ENCODE measurements at regions not wholly inside any gene's neighbourhood (a gene's known extent, or its start where the extent isn't known, plus 50 kb on each side); places are given as distances from the start of the nearest gene placed in this dataset.

DNA sequence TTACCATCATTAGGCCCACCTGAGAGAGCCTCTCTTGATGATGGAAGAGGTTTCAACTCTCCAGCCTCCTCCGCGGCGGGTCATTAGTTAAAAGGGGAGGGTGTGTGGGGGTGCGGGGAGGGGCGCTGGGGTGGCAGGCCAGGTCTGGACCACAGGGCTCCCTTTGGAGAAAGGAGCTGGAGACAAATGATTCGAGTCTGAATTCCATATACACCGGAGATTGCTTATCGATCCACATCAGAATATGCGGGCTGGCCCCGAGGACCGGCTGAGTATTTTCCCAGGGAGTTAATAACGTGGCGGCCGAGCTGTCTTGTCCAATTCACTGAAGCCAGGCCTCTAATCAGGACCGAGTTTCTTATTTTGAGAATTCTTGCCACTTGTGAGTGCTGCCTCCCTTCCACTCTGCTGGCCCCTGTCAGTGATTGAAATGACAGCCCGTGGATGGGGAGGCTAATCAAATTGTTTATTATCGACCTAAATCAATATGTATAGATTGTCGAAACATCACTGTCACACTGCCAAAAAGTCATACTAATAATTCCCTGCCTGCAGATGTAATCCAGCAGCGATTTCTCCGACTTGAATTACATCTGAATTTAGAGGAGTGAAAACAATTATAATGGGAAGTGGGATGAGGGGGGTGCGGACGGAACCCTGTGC is 202.7 kb downstream of the SALL1 start:
- DNase-seq (no peak), ATAC-seq (ENCODE audit: low read depth) (no peak)
- Histone ChIP-seq H2BK20ac (ENCODE audit: low read depth, low read length) (no peak overlapping the region), H3K9me3 (ENCODE audit: control insufficient read depth, insufficient read depth, low read length) (no peaks in the 10 kb centered on the region), H3K4me1 (ENCODE audit: control insufficient read depth, insufficient read depth, low read length) (no peaks in the 10 kb centered on the region), H3K14ac (replicated peaks; ENCODE audit: low read depth, low read length) (no peak overlapping the region), H3K4me3 (ENCODE audit: insufficient read depth, low read depth, low read length) (no peak overlapping the region), H3K79me1 (ENCODE audit: low read depth in 1 of 2, low read length in 2 of 2) (no peaks in the 10 kb centered on the region), H3K18ac (ENCODE audit: low read depth, low read length) (no peak overlapping the region), H2BK120ac (ENCODE audit: low read depth, low read length) (no peak overlapping the region), H2AK9ac (replicated peaks; ENCODE audit: low read depth, low read length, poor library complexity) (no peak overlapping the region), H3K36me3 (ENCODE audit: control insufficient read depth, insufficient read depth, low read length) (no peaks in the 10 kb centered on the region), H3K9ac (ENCODE audit: low read depth, low read length) (no peak overlapping the region), H3K4ac (ENCODE audit: low read depth, low read length) (no peak overlapping the region), H3K23ac (ENCODE audit: low read depth, low read length) (no peak overlapping the region), H2BK15ac (ENCODE audit: low read depth, low read length) (no peak overlapping the region), H4K5ac (ENCODE audit: low read depth, low read length) (no peak overlapping the region), H3K4me2 (ENCODE audit: low read depth, low read length) (no peak overlapping the region), H4K91ac (ENCODE audit: insufficient read depth, low read depth, low read length) (no peak overlapping the region), H3K27ac (ENCODE audit: insufficient read depth, low read length) (no peak overlapping the region), H2BK5ac (ENCODE audit: low read depth, low read length, poor library complexity, severe bottlenecking) (no peak overlapping the region), H2AFZ (replicated peaks; ENCODE audit: low read length, poor library complexity) (no peak overlapping the region), H4K20me1 (ENCODE audit: insufficient read depth, low read length) (no peaks in the 10 kb centered on the region), H3K27me3 (ENCODE audit: control insufficient read depth, insufficient read depth, low read length) (no peaks in the 10 kb centered on the region), H3K9me1 (ENCODE audit: insufficient read depth, low read length) (no peaks in the 10 kb centered on the region), H2AK5ac (ENCODE audit: low read depth, low read length) (no peak overlapping the region), H3K56ac (ENCODE audit: extremely low read depth, insufficient read depth, low read length) (no peak overlapping the region), H4K8ac (ENCODE audit: low read depth in 2 of 2, low read length in 2 of 2) (no peak overlapping the region)
- CTCF ChIA-PET, result no interaction called here
- POLR2A ChIA-PET (ENCODE audit: unreplicated experiment), result no interaction called here
- dilution Hi-C loops (cut with HindIII; ENCODE audit: low sequenced_read_pairs, unreplicated experiment) (no loop called here), intact Hi-C loops (cut with micrococcal nuclease) (no loop called here), in situ Hi-C loops (cut with MboI; ENCODE audit: low sequenced_read_pairs) (no loop called here)
- no TSS peak for BruUV-seq (replicated peaks)
- 33% methylated on average over 3 of the region's 22 CpGs; no CpG with 5 or more reads in 1 of the 2 experiments for WGBS, 2 experiments (ENCODE audit: extremely low coverage in 2 of 2, insufficient read length in 1 of 2)
- TF ChIP-seq RCOR1 (IDR thresholded peaks at IDR 0.05; ENCODE audit: insufficient replicate concordance, low read length) (no peak), CEBPB (IDR thresholded peaks at IDR 0.05; ENCODE audit: low read depth, low read length) (no peak), SMC3 (IDR thresholded peaks at IDR 0.05; ENCODE audit: low read depth, low read length) (no peak), RAD21 (IDR thresholded peaks at IDR 0.05; ENCODE audit: low read length) (no peak), CHD1 (IDR thresholded peaks at IDR 0.05; ENCODE audit: low read depth, low read length) (no peak), BHLHE40 (IDR thresholded peaks at IDR 0.05; ENCODE audit: low read depth, low read length) (no peak), MXI1 (IDR thresholded peaks at IDR 0.05; ENCODE audit: borderline replicate concordance, low read depth, low read length) (no peak), FOS (IDR thresholded peaks at IDR 0.05; ENCODE audit: low read depth, low read length) (no peak)
- TF ChIP-seq, protein P1, sequence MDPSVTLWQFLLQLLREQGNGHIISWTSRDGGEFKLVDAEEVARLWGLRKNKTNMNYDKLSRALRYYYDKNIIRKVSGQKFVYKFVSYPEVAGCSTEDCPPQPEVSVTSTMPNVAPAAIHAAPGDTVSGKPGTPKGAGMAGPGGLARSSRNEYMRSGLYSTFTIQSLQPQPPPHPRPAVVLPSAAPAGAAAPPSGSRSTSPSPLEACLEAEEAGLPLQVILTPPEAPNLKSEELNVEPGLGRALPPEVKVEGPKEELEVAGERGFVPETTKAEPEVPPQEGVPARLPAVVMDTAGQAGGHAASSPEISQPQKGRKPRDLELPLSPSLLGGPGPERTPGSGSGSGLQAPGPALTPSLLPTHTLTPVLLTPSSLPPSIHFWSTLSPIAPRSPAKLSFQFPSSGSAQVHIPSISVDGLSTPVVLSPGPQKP (IDR thresholded peaks at IDR 0.05; ENCODE audit: borderline replicate concordance, low read depth, low read length), result no peak
- TF ChIP-seq, protein P2, sequence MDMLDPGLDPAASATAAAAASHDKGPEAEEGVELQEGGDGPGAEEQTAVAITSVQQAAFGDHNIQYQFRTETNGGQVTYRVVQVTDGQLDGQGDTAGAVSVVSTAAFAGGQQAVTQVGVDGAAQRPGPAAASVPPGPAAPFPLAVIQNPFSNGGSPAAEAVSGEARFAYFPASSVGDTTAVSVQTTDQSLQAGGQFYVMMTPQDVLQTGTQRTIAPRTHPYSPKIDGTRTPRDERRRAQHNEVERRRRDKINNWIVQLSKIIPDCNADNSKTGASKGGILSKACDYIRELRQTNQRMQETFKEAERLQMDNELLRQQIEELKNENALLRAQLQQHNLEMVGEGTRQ (IDR thresholded peaks at IDR 0.05; ENCODE audit: low read depth, low read length), result no peak
- TF ChIP-seq, protein P3, sequence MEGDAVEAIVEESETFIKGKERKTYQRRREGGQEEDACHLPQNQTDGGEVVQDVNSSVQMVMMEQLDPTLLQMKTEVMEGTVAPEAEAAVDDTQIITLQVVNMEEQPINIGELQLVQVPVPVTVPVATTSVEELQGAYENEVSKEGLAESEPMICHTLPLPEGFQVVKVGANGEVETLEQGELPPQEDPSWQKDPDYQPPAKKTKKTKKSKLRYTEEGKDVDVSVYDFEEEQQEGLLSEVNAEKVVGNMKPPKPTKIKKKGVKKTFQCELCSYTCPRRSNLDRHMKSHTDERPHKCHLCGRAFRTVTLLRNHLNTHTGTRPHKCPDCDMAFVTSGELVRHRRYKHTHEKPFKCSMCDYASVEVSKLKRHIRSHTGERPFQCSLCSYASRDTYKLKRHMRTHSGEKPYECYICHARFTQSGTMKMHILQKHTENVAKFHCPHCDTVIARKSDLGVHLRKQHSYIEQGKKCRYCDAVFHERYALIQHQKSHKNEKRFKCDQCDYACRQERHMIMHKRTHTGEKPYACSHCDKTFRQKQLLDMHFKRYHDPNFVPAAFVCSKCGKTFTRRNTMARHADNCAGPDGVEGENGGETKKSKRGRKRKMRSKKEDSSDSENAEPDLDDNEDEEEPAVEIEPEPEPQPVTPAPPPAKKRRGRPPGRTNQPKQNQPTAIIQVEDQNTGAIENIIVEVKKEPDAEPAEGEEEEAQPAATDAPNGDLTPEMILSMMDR (conservative IDR thresholded peaks at IDR 0.05; ENCODE audit: low read depth, low read length), result no peak

Data from IMR-90 (cell line).